Esophagus muscularis mucosa (tissue), 2 donors: ENCODE measurements at regions not wholly inside any gene's neighbourhood (a gene's known extent, or its start where the extent isn't known, plus 50 kb on each side); places are given as distances from the start of the nearest gene placed in this dataset.

Source experiments
- EP300 ChIP-seq: sonication (generic); formaldehyde crosslinking; IDR thresholded peaks from one replicate; pipeline ENCODE4 v1.6.1; 2017; ENCODE audit warnings: antibody characterized with exemption
- POLR2A ChIP-seq: fragments of 450-650 bp; IDR thresholded peaks from one replicate; pipeline ENCODE4 v1.6.1; 2017; ENCODE audit warnings: antibody characterized with exemption, moderate library complexity, mild to moderate bottlenecking, low read depth

GRCh38 chr13:22195726-22196125 is 524.9 kb downstream of the FGF9 start:
- TF ChIP-seq EP300: no peak
- no peak for TF ChIP-seq POLR2A
